Nucleus accumbens (tissue), 56 donors: ENCODE measurements at regions not wholly inside any gene's neighbourhood (a gene's known extent, or its start where the extent isn't known, plus 50 kb on each side); places are given as distances from the start of the nearest gene placed in this dataset.
"Not testable (repeated sequence)": the region's sequence is repeated elsewhere in the genome, so short reads cannot be mapped to it uniquely, and the experiment has no call there.

Source experiments
- DNase-seq, 56 donors: peaks; one replicate each; lab custom pipeline; 2025; lab: John Stamatoyannopoulos, UW

GRCh38 chr11:112663947-112664634 is 297.1 kb upstream of the NCAM1 start:
- DNase-seq: no peak

GRCh38 chr11:112665291-112665690 is 295.9 kb upstream of the NCAM1 start:
- DNase-seq: peak in 5 of 56 donors; percentile 13 to 44 (median 24)

GRCh38 chr11:112666253-112666652 is 295.0 kb upstream of the NCAM1 start:
- DNase-seq: no peak

- peak in 19 of 56 donors; percentile 8 to 60 (median 26) for DNase-seq
Observed at GRCh38 chr11:112670806-112671570, 290.2 kb upstream of the NCAM1 start.

GRCh38 chr11:112673401-112673800 is 287.8 kb upstream of the NCAM1 start:
- DNase-seq: not testable (repeated sequence)

GRCh38 chr11:112685111-112685510 is 276.1 kb upstream of the NCAM1 start:
- no peak for DNase-seq

GRCh38 chr11:112689851-112690250 is 271.4 kb upstream of the NCAM1 start:
- no peak for DNase-seq

- DNase-seq: no peak
Observed at GRCh38 chr11:112693781-112694180, 267.4 kb upstream of the NCAM1 start.

- no peak for DNase-seq
Observed at GRCh38 chr11:112694245-112694644, 267.0 kb upstream of the NCAM1 start.

GRCh38 chr11:112694813-112695212 is 266.4 kb upstream of the NCAM1 start:
- no peak for DNase-seq

- DNase-seq: peak in 55 of 56 donors; percentile 16 to 90 (median 78)
Observed at GRCh38 chr11:112697391-112698178, 263.6 kb upstream of the NCAM1 start.

GRCh38 chr11:112705148-112705547 is 256.1 kb upstream of the NCAM1 start:
- no peak for DNase-seq

GRCh38 chr11:112706863-112707262 is 254.4 kb upstream of the NCAM1 start:
- no peak for DNase-seq

GRCh38 chr11:112714340-112714739 is 246.9 kb upstream of the NCAM1 start:
- not testable (repeated sequence) for DNase-seq

- no peak for DNase-seq
Observed at GRCh38 chr11:112715056-112715455, 246.2 kb upstream of the NCAM1 start.

GRCh38 chr11:112718483-112718882 is 242.7 kb upstream of the NCAM1 start:
- DNase-seq: no peak

GRCh38 chr11:112719736-112720525 is 241.3 kb upstream of the NCAM1 start:
- DNase-seq: no peak

- no peak for DNase-seq
Observed at GRCh38 chr11:112722148-112722547, 239.1 kb upstream of the NCAM1 start.

- DNase-seq: no peak
Observed at GRCh38 chr11:112722876-112723275, 238.3 kb upstream of the NCAM1 start.
